ENCODE measurements at regions not wholly inside any gene's neighbourhood (a gene's known extent, or its start where the extent isn't known, plus 50 kb on each side); places are given as distances from the start of the nearest gene placed in this dataset.

GRCh38 chr4:42733380-42733779 is 76.5 kb upstream of the ATP8A1 start:
- Histone ChIP-seq H3K4me3 (ENCODE audit: low read length, poor library complexity, severe bottlenecking) (no peak overlapping the region), H3K9me3 (ENCODE audit: insufficient read depth, low read depth, low read length) (peaks cover 4% of the 10 kb centered on the region; the same call in 1 of the 2 replicates), H3K9ac (ENCODE audit: low read depth, low read length, poor library complexity, severe bottlenecking) (no peak overlapping the region), H3F3A (ENCODE audit: low read depth) (no peaks in the 10 kb centered on the region), H2AFZ (ENCODE audit: low read length) (no peak overlapping the region), H3K4me2 (ENCODE audit: low read depth, low read length, poor library complexity, severe bottlenecking) (no peak overlapping the region), H3K36me3 (ENCODE audit: insufficient read depth, low read length) (no peaks in the 10 kb centered on the region), H3K27me3 (ENCODE audit: insufficient read depth, low read length, poor library complexity, severe bottlenecking) (no peaks in the 10 kb centered on the region), H4K20me1 (ENCODE audit: insufficient read depth, low read length, poor library complexity, severe bottlenecking) (no peaks in the 10 kb centered on the region), H3K4me1 (ENCODE audit: insufficient read depth, low read length, poor library complexity, severe bottlenecking) (no peaks in the 10 kb centered on the region), H3K79me2 (ENCODE audit: insufficient read depth, low read length) (no peaks in the 10 kb centered on the region), H3K9me2 (replicated peaks; ENCODE audit: low read depth, low read length) (no peaks in the 10 kb centered on the region)
- TF ChIP-seq EZH2phosphoT487 (IDR thresholded peaks at IDR 0.05; ENCODE audit: borderline replicate concordance) = no peak

- no peak overlapping the region for H2AFZ ChIP-seq (ENCODE audit: low read length)
- H3K9me2 ChIP-seq (replicated peaks; ENCODE audit: low read depth, low read length) = no peaks in the 10 kb centered on the region
- H3K4me3 ChIP-seq (ENCODE audit: low read length, poor library complexity, severe bottlenecking) = no peak overlapping the region
- no peaks in the 10 kb centered on the region for H3K27me3 ChIP-seq (ENCODE audit: insufficient read depth, low read length, poor library complexity, severe bottlenecking)
- H3K36me3 ChIP-seq (ENCODE audit: insufficient read depth, low read length) = no peaks in the 10 kb centered on the region
- H3K9me3 ChIP-seq (ENCODE audit: insufficient read depth, low read depth, low read length) = peaks cover 4% of the 10 kb centered on the region; the same call in 1 of the 2 replicates
- H4K20me1 ChIP-seq (ENCODE audit: insufficient read depth, low read length, poor library complexity, severe bottlenecking) = no peaks in the 10 kb centered on the region
- no peak for TF ChIP-seq CTCF (conservative IDR thresholded peaks at IDR 0.05; ENCODE audit: low read length)
- TF ChIP-seq EZH2phosphoT487 (IDR thresholded peaks at IDR 0.05; ENCODE audit: borderline replicate concordance) = no peak
- no peak overlapping the region for H3K4me2 ChIP-seq (ENCODE audit: low read depth, low read length, poor library complexity, severe bottlenecking)
- H3F3A ChIP-seq (ENCODE audit: low read depth) = no peaks in the 10 kb centered on the region
- H3K79me2 ChIP-seq (ENCODE audit: insufficient read depth, low read length) = no peaks in the 10 kb centered on the region
- H3K4me1 ChIP-seq (ENCODE audit: insufficient read depth, low read length, poor library complexity, severe bottlenecking) = no peaks in the 10 kb centered on the region
- no peak overlapping the region for H3K9ac ChIP-seq (ENCODE audit: low read depth, low read length, poor library complexity, severe bottlenecking)
These were observed 75.9 kb upstream of the ATP8A1 start for GRCh38 chr4:42732776-42733175.

- Histone ChIP-seq H3K9me3 (ENCODE audit: insufficient read depth, low read depth, low read length) (peaks cover 4% of the 10 kb centered on the region; the same call in 1 of the 2 replicates), H3K9me2 (replicated peaks; ENCODE audit: low read depth, low read length) (no peaks in the 10 kb centered on the region), H3K9ac (ENCODE audit: low read depth, low read length, poor library complexity, severe bottlenecking) (no peak overlapping the region), H3K36me3 (ENCODE audit: insufficient read depth, low read length) (no peaks in the 10 kb centered on the region), H2AFZ (ENCODE audit: low read length) (no peak overlapping the region), H3F3A (ENCODE audit: low read depth) (no peaks in the 10 kb centered on the region), H3K4me1 (ENCODE audit: insufficient read depth, low read length, poor library complexity, severe bottlenecking) (no peaks in the 10 kb centered on the region), H3K4me3 (ENCODE audit: low read length, poor library complexity, severe bottlenecking) (no peak overlapping the region), H3K27me3 (ENCODE audit: insufficient read depth, low read length, poor library complexity, severe bottlenecking) (no peaks in the 10 kb centered on the region), H3K4me2 (ENCODE audit: low read depth, low read length, poor library complexity, severe bottlenecking) (no peak overlapping the region), H3K79me2 (ENCODE audit: insufficient read depth, low read length) (no peaks in the 10 kb centered on the region), H4K20me1 (ENCODE audit: insufficient read depth, low read length, poor library complexity, severe bottlenecking) (no peaks in the 10 kb centered on the region)
- TF ChIP-seq CTCF (conservative IDR thresholded peaks at IDR 0.05; ENCODE audit: low read length) (no peak), EZH2phosphoT487 (IDR thresholded peaks at IDR 0.05; ENCODE audit: borderline replicate concordance) (no peak)
These were observed 72.8 kb upstream of the ATP8A1 start for GRCh38 chr4:42729505-42730237.

- no peak overlapping the region for H3K4me2 ChIP-seq (ENCODE audit: low read depth, low read length, poor library complexity, severe bottlenecking)
- H3K79me2 ChIP-seq (ENCODE audit: insufficient read depth, low read length) = no peaks in the 10 kb centered on the region
- no peaks in the 10 kb centered on the region for H3K27me3 ChIP-seq (ENCODE audit: insufficient read depth, low read length, poor library complexity, severe bottlenecking)
- no peaks in the 10 kb centered on the region for H3K36me3 ChIP-seq (ENCODE audit: insufficient read depth, low read length)
- no peak overlapping the region for H3K9ac ChIP-seq (ENCODE audit: low read depth, low read length, poor library complexity, severe bottlenecking)
- peaks cover 4% of the 10 kb centered on the region; the same call in 1 of the 2 replicates for H3K9me3 ChIP-seq (ENCODE audit: insufficient read depth, low read depth, low read length)
- no peaks in the 10 kb centered on the region for H3K9me2 ChIP-seq (replicated peaks; ENCODE audit: low read depth, low read length)
- no peaks in the 10 kb centered on the region for H3F3A ChIP-seq (ENCODE audit: low read depth)
- TF ChIP-seq EZH2phosphoT487 (IDR thresholded peaks at IDR 0.05; ENCODE audit: borderline replicate concordance) (no peak), CTCF (conservative IDR thresholded peaks at IDR 0.05; ENCODE audit: low read length) (no peak)
- peaks cover 6% of the 10 kb centered on the region for H3K4me1 ChIP-seq (ENCODE audit: insufficient read depth, low read length, poor library complexity, severe bottlenecking)
- no peak overlapping the region for H3K4me3 ChIP-seq (ENCODE audit: low read length, poor library complexity, severe bottlenecking)
- no peaks in the 10 kb centered on the region for H4K20me1 ChIP-seq (ENCODE audit: insufficient read depth, low read length, poor library complexity, severe bottlenecking)
- H2AFZ ChIP-seq (ENCODE audit: low read length) = no peak overlapping the region
These were observed 67.5 kb upstream of the ATP8A1 start for GRCh38 chr4:42724451-42724850.
